GM23338 (cell line): ENCODE measurements at regions not wholly inside any gene's neighbourhood (a gene's known extent, or its start where the extent isn't known, plus 50 kb on each side); places are given as distances from the start of the nearest gene placed in this dataset.

Experiments used
- ATAC-seq: fragments of 200-7000 bp; cut with Tn5 transposase; 3 replicates; pipeline ENCODE4 v1.9.1; 2020
- DNase-seq: peaks from one replicate; pipeline ENCODE4 v3.0.0-alpha.2; 2015; ENCODE audit warnings: low spot score
- H2AFZ ChIP-seq: fragments of 200-600 bp; sonication (generic); 2 replicates; pipeline ENCODE4 v1.8.0; 2016; ENCODE audit warnings: antibody characterized with exemption, mild to moderate bottlenecking, moderate library complexity
- H3F3A ChIP-seq: fragments of 200-600 bp; sonication (generic); replicated peaks from 2 replicates; pipeline ENCODE4 v1.8.0; 2017; ENCODE audit warnings: antibody characterized with exemption, mixed run types, low read depth
- H3K27ac ChIP-seq: fragments of 200-600 bp; sonication (generic); 2 replicates; pipeline ENCODE4 v1.6.1; 2016; ENCODE audit warnings: low read depth
- H3K27me3 ChIP-seq: fragments of 200-600 bp; sonication (generic); 2 replicates; pipeline ENCODE4 v1.8.0; 2016; ENCODE audit warnings: mild to moderate bottlenecking, mixed run types, moderate library complexity; ENCODE audit not compliant: insufficient read depth
- H3K36me3 ChIP-seq: fragments of 200-600 bp; sonication (generic); 2 replicates; pipeline ENCODE4 v1.8.0; 2016; ENCODE audit warnings: mild to moderate bottlenecking; ENCODE audit not compliant: insufficient read depth
- H3K4me1 ChIP-seq: fragments of 200-600 bp; sonication (generic); 2 replicates; pipeline ENCODE4 v1.8.0; 2016; ENCODE audit warnings: mild to moderate bottlenecking, moderate library complexity; ENCODE audit not compliant: insufficient read depth
- H3K4me2 ChIP-seq: fragments of 200-600 bp; sonication (generic); 2 replicates; pipeline ENCODE4 v1.7.1; 2017; ENCODE audit warnings: mixed run types
- H3K4me3 ChIP-seq: fragments of 200-600 bp; sonication (generic); 2 replicates; pipeline ENCODE4 v1.6.1; 2016; ENCODE audit warnings: mixed run types
- H3K79me2 ChIP-seq: fragments of 200-600 bp; sonication (generic); replicated peaks from 2 replicates; pipeline ENCODE4 v1.8.0; 2017; ENCODE audit warnings: mild to moderate bottlenecking; ENCODE audit not compliant: insufficient read depth
- H3K9me2 ChIP-seq: fragments of 200-600 bp; sonication (generic); 2 replicates; pipeline ENCODE4 v1.8.0; 2017; ENCODE audit not compliant: insufficient read depth
- H4K20me1 ChIP-seq: fragments of 200-600 bp; sonication (generic); replicated peaks from 2 replicates; pipeline ENCODE4 v1.8.0; 2017; ENCODE audit warnings: mild to moderate bottlenecking; ENCODE audit not compliant: insufficient read depth
- H3K27ac Mint-ChIP-seq: 2 replicates; pipeline ENCODE4 v1.8.0; 2020; ENCODE audit warnings: inconsistent platforms, mild to moderate bottlenecking, moderate library complexity, mixed read lengths
- H3K27me3 Mint-ChIP-seq: 3 replicates; pipeline ENCODE4 v1.8.0; 2022; ENCODE audit warnings: low read depth, mild to moderate bottlenecking, moderate library complexity, mixed read lengths, inconsistent platforms; ENCODE audit not compliant: insufficient read depth, poor library complexity
- H3K36me3 Mint-ChIP-seq: 3 replicates; pipeline ENCODE4 v1.8.0; 2021; ENCODE audit warnings: low read depth, mild to moderate bottlenecking, inconsistent platforms, moderate library complexity, mixed read lengths
- H3K4me1 Mint-ChIP-seq: 3 replicates; pipeline ENCODE4 v1.8.0; 2020; ENCODE audit warnings: mild to moderate bottlenecking, inconsistent platforms, mixed read lengths
- H3K4me3 Mint-ChIP-seq: 3 replicates; pipeline ENCODE4 v1.8.0; 2021; ENCODE audit warnings: moderate library complexity, mild to moderate bottlenecking, inconsistent platforms, mixed read lengths
- H3K9me3 Mint-ChIP-seq: 3 replicates; pipeline ENCODE4 v1.8.0; 2020; ENCODE audit warnings: moderate library complexity, mild to moderate bottlenecking, inconsistent platforms, mixed read lengths
- CREB1 ChIP-seq: fragments of 250-450 bp; sonication (Bioruptor Pico); IDR thresholded peaks from 2 replicates; pipeline ENCODE4 v1.5.0; 2020; ENCODE audit warnings: low read depth, mild to moderate bottlenecking, moderate library complexity
- CTCF ChIP-seq, 2 experiments: fragments of 200-600 bp in 1 of 2; sonication (generic) in 1 of 2; conservative IDR thresholded peaks; 2 replicates each; pipeline versions ENCODE4 v1.5.1 to v1.6.1; 2016 to 2017; ENCODE audit warnings: antibody characterized with exemption in 2 of 2, low read depth in 2 of 2, mild to moderate bottlenecking in 2 of 2, moderate library complexity in 1 of 2
- ETS1 ChIP-seq: IDR thresholded peaks from 2 replicates; pipeline ENCODE4 v1.6.1; 2016; ENCODE audit warnings: antibody characterized with exemption
- EZH2phosphoT487 ChIP-seq: fragments of 200-600 bp; sonication (generic); IDR thresholded peaks from one replicate; pipeline ENCODE4 v1.8.1; 2018; ENCODE audit warnings: antibody characterized with exemption; ENCODE audit not compliant: unreplicated experiment
- JUNB ChIP-seq: IDR thresholded peaks from one replicate; pipeline ENCODE4 v1.6.1; 2016; ENCODE audit warnings: antibody characterized with exemption; ENCODE audit not compliant: unreplicated experiment
- NANOG ChIP-seq: IDR thresholded peaks from 2 replicates; pipeline ENCODE4 v1.6.1; 2016; ENCODE audit warnings: antibody characterized with exemption, borderline replicate concordance
- POLR2AphosphoS5 ChIP-seq: IDR thresholded peaks from 2 replicates; pipeline ENCODE4 v1.6.1; 2016; ENCODE audit warnings: antibody characterized with exemption, low read depth
- REST ChIP-seq: IDR thresholded peaks from one replicate; pipeline ENCODE4 v1.6.1; 2018; ENCODE audit warnings: antibody characterized with exemption; ENCODE audit not compliant: unreplicated experiment
- ZNF331 ChIP-seq: fragments of 250-450 bp; sonication (Bioruptor Pico); IDR thresholded peaks from 2 replicates; pipeline ENCODE4 v1.5.0; 2020; ENCODE audit warnings: low read depth, mild to moderate bottlenecking, moderate library complexity

- H3K4me3 ChIP-seq = no peak overlapping the region
- peak; percentile 11 for DNase-seq
- no peak overlapping the region for H2AFZ ChIP-seq
- no peaks in the 10 kb centered on the region for H3K36me3 ChIP-seq
- H3K79me2 ChIP-seq = no peaks in the 10 kb centered on the region
- TF ChIP-seq NANOG = no peak
- no peak for TF ChIP-seq POLR2AphosphoS5
- TF ChIP-seq EZH2phosphoT487 = no peak
- no peak for TF ChIP-seq CTCF (conservative IDR thresholded peaks at IDR 0.05; ENCODE audit: low read depth in 2 of 2)
- no peak for TF ChIP-seq ZNF331 (CRISPR knock-in tag)
- H3K27ac Mint-ChIP-seq = no peak overlapping the region
- no peaks in the 10 kb centered on the region for H3K27me3 ChIP-seq
- ATAC-seq = no peak
- no peaks in the 10 kb centered on the region for H3K9me2 ChIP-seq
- no peak overlapping the region for H3K27ac ChIP-seq
- H3K4me1 ChIP-seq = peaks cover 16% of the 10 kb centered on the region
- H3K9me3 Mint-ChIP-seq = no peaks in the 10 kb centered on the region; the same call in 2 of the 3 replicates
- no peak overlapping the region for H3K4me3 Mint-ChIP-seq
- 0 out of 2 replicates have a peak overlapping the region, but pooled peaks have one; percentile 6 for H3K4me2 ChIP-seq
- no peaks in the 10 kb centered on the region for H3K27me3 Mint-ChIP-seq
- H3K36me3 Mint-ChIP-seq = no peaks in the 10 kb centered on the region; the same call in 2 of the 3 replicates
- no peaks in the 10 kb centered on the region for H3F3A ChIP-seq
- H3K4me1 Mint-ChIP-seq = peaks cover 27% of the 10 kb centered on the region
- no peaks in the 10 kb centered on the region for H4K20me1 ChIP-seq
Measured at GRCh38 chr5:152855441-152855840, 450.4 kb upstream of the NMUR2 start.

GRCh38 chr5:152861231-152861630 lies 456.2 kb upstream of the NMUR2 start:
- Histone ChIP-seq H3K4me3 (no peak overlapping the region), H3K27me3 (no peaks in the 10 kb centered on the region), H3K9me2 (no peaks in the 10 kb centered on the region; the same call in 1 of the 2 replicates), H3K36me3 (no peaks in the 10 kb centered on the region), H3K4me2 (no peak overlapping the region), H3K79me2 (no peaks in the 10 kb centered on the region), H3K4me1 (no peaks in the 10 kb centered on the region), H3K27ac (no peak overlapping the region), H2AFZ (peak overlapping the region; percentile 9; the same call in 1 of the 2 replicates), H3F3A (no peaks in the 10 kb centered on the region), H4K20me1 (no peaks in the 10 kb centered on the region)
- Mint-ChIP-seq H3K27me3 (no peaks in the 10 kb centered on the region), H3K27ac (no peak overlapping the region), H3K4me1 (peaks cover 5% of the 10 kb centered on the region; the same call in 2 of the 3 replicates), H3K9me3 (no peaks in the 10 kb centered on the region), H3K4me3 (no peak overlapping the region), H3K36me3 (no peaks in the 10 kb centered on the region)
- TF ChIP-seq REST (no peak), JUNB (no peak), ETS1 (no peak), ZNF331 (CRISPR knock-in tag) (no peak), CREB1 (CRISPR knock-in tag) (no peak), CTCF (conservative IDR thresholded peaks at IDR 0.05; ENCODE audit: low read depth in 2 of 2) (no peak), POLR2AphosphoS5 (no peak)
- ATAC-seq (no peak), DNase-seq (no peak)
